ENCODE measurements at regions not wholly inside any gene's neighbourhood (a gene's known extent, or its start where the extent isn't known, plus 50 kb on each side); places are given as distances from the start of the nearest gene placed in this dataset.

GRCh38 chr4:108395786-108396185, 224.6 kb upstream of the RPL34 start:
- no peak for TF ChIP-seq CTCF (IDR thresholded peaks at IDR 0.05)
- no peak overlapping the region for H3K4me3 ChIP-seq (ENCODE audit: low read depth, low read length)
- H3K4me2 ChIP-seq (ENCODE audit: low read length) = no peak overlapping the region
- no peaks in the 10 kb centered on the region for H3K27me3 ChIP-seq (ENCODE audit: control insufficient read depth, insufficient read depth, low read length)
- no peaks in the 10 kb centered on the region for H3K36me3 ChIP-seq (ENCODE audit: control insufficient read depth, insufficient read depth, low read length)
- no peak overlapping the region for H2AFZ ChIP-seq
- H3K4me1 ChIP-seq = no peaks in the 10 kb centered on the region
- no peak overlapping the region for H3K27ac ChIP-seq
- H3K9me3 ChIP-seq (ENCODE audit: control insufficient read depth, low read length) = no peaks in the 10 kb centered on the region
- no peak overlapping the region for H3K9ac ChIP-seq
- H3K79me2 ChIP-seq = no peaks in the 10 kb centered on the region

GRCh38 chr4:108393890-108394472, 225.2 kb upstream of the LEF1 start:
- no peak overlapping the region for H3K4me2 ChIP-seq (ENCODE audit: low read length)
- H3K79me2 ChIP-seq = no peaks in the 10 kb centered on the region
- no peak for TF ChIP-seq CTCF (IDR thresholded peaks at IDR 0.05)
- H3K4me1 ChIP-seq = no peaks in the 10 kb centered on the region
- H3K9me3 ChIP-seq (ENCODE audit: control insufficient read depth, low read length) = no peaks in the 10 kb centered on the region
- no peak overlapping the region for H3K27ac ChIP-seq
- no peak overlapping the region for H3K9ac ChIP-seq
- H3K4me3 ChIP-seq (ENCODE audit: low read depth, low read length) = no peak overlapping the region
- H2AFZ ChIP-seq = no peak overlapping the region
- no peaks in the 10 kb centered on the region for H3K36me3 ChIP-seq (ENCODE audit: control insufficient read depth, insufficient read depth, low read length)
- H3K27me3 ChIP-seq (ENCODE audit: control insufficient read depth, insufficient read depth, low read length) = no peaks in the 10 kb centered on the region

- Histone ChIP-seq H3K9me3 (ENCODE audit: control insufficient read depth, low read length) (no peaks in the 10 kb centered on the region), H3K27ac (no peak overlapping the region), H3K79me2 (no peaks in the 10 kb centered on the region), H3K27me3 (ENCODE audit: control insufficient read depth, insufficient read depth, low read length) (no peaks in the 10 kb centered on the region), H3K4me3 (ENCODE audit: low read depth, low read length) (no peak overlapping the region), H3K36me3 (ENCODE audit: control insufficient read depth, insufficient read depth, low read length) (no peaks in the 10 kb centered on the region), H3K4me1 (no peaks in the 10 kb centered on the region), H2AFZ (no peak overlapping the region), H3K9ac (no peak overlapping the region), H3K4me2 (ENCODE audit: low read length) (no peak overlapping the region)
- TF ChIP-seq CTCF (IDR thresholded peaks at IDR 0.05) = no peak
Observed at GRCh38 chr4:108391701-108392455, 223.1 kb upstream of the LEF1 start.

GRCh38 chr4:108385076-108385475, 216.3 kb upstream of the LEF1 start:
- Histone ChIP-seq H3K27ac (no peak overlapping the region), H3K27me3 (ENCODE audit: control insufficient read depth, insufficient read depth, low read length) (no peaks in the 10 kb centered on the region), H3K4me1 (no peaks in the 10 kb centered on the region), H3K4me2 (ENCODE audit: low read length) (no peak overlapping the region), H3K9me3 (ENCODE audit: control insufficient read depth, low read length) (no peaks in the 10 kb centered on the region), H2AFZ (no peak overlapping the region), H3K36me3 (ENCODE audit: control insufficient read depth, insufficient read depth, low read length) (no peaks in the 10 kb centered on the region), H3K4me3 (ENCODE audit: low read depth, low read length) (no peak overlapping the region), H3K9ac (no peak overlapping the region), H3K79me2 (no peaks in the 10 kb centered on the region)
- TF ChIP-seq CTCF (IDR thresholded peaks at IDR 0.05) = no peak

GRCh38 chr4:108384544-108384943, 215.8 kb upstream of the LEF1 start:
- Histone ChIP-seq H3K36me3 (ENCODE audit: control insufficient read depth, insufficient read depth, low read length) (no peaks in the 10 kb centered on the region), H3K27ac (no peak overlapping the region), H3K79me2 (no peaks in the 10 kb centered on the region), H2AFZ (no peak overlapping the region), H3K4me1 (no peaks in the 10 kb centered on the region), H3K9me3 (ENCODE audit: control insufficient read depth, low read length) (no peaks in the 10 kb centered on the region), H3K4me3 (ENCODE audit: low read depth, low read length) (no peak overlapping the region), H3K4me2 (ENCODE audit: low read length) (no peak overlapping the region), H3K9ac (no peak overlapping the region), H3K27me3 (ENCODE audit: control insufficient read depth, insufficient read depth, low read length) (no peaks in the 10 kb centered on the region)
- TF ChIP-seq CTCF (IDR thresholded peaks at IDR 0.05) = no peak
